Neural cell (in vitro differentiated cells): ENCODE measurements at regions not wholly inside any gene's neighbourhood (a gene's known extent, or its start where the extent isn't known, plus 50 kb on each side); places are given as distances from the start of the nearest gene placed in this dataset.

Source experiments
- MXI1 ChIP-seq: fragments of 450-650 bp; conservative IDR thresholded peaks from 2 replicates; pipeline ENCODE4 v1.6.1; 2014; ENCODE audit warnings: antibody characterized with exemption, mild to moderate bottlenecking; ENCODE audit not compliant: poor library complexity, severe bottlenecking
- RAD21 ChIP-seq: fragments of 450-650 bp; conservative IDR thresholded peaks from 2 replicates; pipeline ENCODE4 v1.6.1; 2014; ENCODE audit warnings: antibody characterized with exemption, mild to moderate bottlenecking, moderate library complexity
- TAF1 ChIP-seq: IDR thresholded peaks from 2 replicates; pipeline ENCODE4 v1.6.1; 2012; ENCODE audit warnings: low read depth
- TF ChIP-seq, protein P1 (sequence below): fragments of 450-650 bp; IDR thresholded peaks from 2 replicates; pipeline ENCODE4 v1.5.1; 2014; ENCODE audit warnings: antibody characterized with exemption, mild to moderate bottlenecking, moderate library complexity; ENCODE audit not compliant: poor library complexity, severe bottlenecking

DNA sequence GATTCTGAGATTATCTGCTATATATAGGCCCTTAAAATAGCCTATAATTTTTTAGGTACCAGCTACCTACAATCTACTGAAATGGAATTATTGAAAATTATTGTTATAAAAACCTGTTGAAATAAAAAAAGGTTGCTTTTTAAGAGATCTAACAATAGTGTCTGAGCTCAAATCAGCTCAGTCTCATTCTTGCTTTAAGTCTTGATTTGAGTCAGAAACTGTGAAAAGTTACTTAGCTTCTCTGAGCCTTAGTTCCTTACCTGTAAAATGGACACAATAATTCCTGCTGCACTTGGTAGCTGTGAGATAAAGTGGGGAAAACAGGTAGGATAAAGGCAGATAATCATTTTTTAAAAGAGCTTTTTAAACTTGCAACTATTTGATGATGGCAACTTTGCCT, 118.8 kb upstream of the UBE2E2 start:
- TF ChIP-seq TAF1 (no peak), RAD21 (no peak), MXI1 (no peak)
- TF ChIP-seq, protein P1, sequence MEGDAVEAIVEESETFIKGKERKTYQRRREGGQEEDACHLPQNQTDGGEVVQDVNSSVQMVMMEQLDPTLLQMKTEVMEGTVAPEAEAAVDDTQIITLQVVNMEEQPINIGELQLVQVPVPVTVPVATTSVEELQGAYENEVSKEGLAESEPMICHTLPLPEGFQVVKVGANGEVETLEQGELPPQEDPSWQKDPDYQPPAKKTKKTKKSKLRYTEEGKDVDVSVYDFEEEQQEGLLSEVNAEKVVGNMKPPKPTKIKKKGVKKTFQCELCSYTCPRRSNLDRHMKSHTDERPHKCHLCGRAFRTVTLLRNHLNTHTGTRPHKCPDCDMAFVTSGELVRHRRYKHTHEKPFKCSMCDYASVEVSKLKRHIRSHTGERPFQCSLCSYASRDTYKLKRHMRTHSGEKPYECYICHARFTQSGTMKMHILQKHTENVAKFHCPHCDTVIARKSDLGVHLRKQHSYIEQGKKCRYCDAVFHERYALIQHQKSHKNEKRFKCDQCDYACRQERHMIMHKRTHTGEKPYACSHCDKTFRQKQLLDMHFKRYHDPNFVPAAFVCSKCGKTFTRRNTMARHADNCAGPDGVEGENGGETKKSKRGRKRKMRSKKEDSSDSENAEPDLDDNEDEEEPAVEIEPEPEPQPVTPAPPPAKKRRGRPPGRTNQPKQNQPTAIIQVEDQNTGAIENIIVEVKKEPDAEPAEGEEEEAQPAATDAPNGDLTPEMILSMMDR, result no peak
